HT-29 (cell line): ENCODE measurements at regions not wholly inside any gene's neighbourhood (a gene's known extent, or its start where the extent isn't known, plus 50 kb on each side); places are given as distances from the start of the nearest gene placed in this dataset.

Experiments used
- DNase-seq: peaks from one replicate; pipeline ENCODE4 v3.0.0-alpha.2; 2015; ENCODE audit warnings: low spot score

DNA sequence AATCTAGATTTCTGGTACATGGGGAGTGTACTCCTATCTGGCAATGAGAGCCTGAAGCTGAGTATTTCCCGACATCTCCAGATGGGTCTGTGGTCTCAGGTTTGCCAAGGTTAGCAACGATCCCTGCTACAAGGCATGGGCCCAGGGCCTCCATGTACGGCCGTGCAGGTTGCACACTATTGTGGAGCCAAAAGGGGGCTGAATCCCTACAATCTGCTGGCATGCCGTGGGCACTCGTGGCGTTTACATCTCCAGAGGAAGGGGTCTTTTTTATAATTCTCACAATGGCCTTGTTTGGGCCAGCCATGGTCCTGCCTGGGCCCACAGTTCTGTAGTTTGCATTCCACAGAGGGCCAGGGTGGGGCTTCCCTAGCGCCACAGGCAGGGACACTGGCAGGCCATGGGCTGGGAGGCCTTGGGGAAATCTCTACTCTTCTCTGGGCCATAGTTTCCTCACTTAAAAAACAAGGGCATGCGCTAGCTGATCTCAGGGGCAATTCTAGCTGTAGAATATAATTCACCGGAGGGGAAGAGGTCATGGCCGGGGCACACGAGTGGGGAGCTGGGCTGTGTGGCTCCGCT lies 68.9 kb upstream of the TLE3 start:
- no peak for DNase-seq

DNA sequence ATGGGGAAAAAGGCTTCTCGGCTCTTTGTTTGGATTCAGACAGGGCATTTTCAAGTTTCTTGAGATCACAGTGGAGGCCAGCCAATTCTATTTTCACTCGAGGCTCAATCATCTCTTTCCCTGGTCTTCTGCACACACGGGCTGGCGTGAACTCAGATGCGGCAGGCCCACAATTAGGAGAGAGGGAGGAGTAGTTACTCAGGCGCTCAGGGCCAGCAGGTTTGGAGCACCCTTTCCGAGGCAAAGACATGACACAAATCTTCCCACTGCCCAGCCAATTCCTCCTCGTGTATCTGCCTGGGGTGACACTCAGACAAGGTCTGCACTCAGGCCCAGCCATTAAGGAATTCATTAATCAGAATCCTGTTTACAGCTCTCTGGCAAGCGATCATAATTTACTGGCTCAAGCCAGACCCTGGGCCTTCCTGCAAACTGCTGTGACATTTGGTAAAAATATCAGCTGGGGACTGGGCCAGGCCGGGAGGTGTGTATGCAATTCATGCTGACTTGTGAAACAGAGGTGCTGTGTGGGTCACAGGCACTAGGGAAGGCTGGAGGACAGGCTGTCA lies 68.1 kb upstream of the TLE3 start:
- DNase-seq: no peak

DNA sequence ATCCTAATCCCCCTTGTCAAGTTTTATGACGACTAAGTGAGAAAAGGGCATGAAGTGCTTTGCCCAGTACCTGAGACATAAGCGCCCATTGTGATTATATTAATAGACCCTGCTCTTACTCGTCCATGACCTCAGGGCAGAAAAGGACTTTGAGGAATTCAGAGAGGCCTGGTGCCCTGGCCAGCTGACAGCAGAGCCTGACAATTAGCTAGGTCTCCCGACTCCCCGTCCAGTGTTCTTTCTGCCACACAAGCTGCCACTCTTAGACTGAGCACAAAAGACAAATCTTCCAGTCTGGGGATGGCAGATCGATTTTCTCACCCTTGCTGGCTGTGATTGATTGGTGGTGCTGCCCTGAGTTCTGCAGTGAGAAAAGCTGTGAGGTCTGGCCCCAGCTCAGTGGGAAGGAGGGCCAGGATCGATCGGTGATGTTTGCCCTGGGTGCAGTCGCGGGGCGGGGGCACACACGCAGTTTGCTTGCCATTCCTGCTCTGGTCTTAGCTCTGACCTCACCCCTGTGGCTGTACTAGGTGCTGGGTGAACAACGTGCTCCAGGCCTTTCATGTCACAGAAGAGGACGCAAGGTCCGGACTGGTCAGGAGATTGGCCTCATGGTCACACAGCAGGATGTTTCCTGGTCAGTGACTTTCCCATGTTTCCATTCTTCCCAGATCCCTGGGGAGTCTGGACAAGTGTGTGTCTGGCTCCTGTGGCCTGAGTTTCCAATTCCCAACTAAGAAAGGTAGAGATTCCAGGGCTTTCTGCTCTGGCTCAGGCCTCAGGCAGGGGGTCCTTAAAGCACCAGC lies 67.4 kb upstream of the TLE3 start:
- DNase-seq: no peak

DNA sequence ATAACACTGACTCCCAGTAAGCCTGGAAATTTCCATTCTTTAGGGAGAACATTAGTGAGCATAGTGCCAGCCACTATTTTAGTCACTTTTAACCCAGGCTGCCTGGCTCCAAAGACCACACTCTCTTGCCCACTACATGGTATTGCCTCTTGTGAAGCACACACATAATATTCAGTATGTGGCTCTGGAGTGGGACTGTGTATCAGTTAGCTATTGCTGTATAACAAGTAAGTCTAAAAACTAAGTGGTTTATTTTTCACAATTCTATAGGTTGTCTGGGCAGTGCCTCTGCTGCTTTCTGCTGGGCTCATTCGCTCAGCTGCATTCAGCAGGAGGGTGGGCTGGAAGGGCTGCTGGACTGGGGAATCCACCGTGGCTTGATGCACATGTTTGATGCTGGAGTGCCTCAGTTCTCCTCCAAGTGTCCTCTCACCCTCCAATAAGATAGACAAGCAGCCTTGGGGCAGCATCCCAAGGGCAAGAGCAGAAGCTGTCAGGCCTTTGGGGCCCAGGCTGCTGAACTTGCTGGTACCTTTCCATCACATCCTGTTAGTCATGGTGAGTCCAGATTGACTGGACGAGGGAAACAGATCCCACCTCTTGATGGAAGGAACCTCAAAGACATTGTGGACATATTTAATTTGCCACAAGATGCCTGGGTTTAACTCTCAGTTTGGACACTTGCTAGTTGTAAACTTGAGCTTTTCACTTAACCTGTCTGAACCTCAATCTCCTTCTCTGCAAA lies 66.6 kb upstream of the TLE3 start:
- DNase-seq: no peak

DNA sequence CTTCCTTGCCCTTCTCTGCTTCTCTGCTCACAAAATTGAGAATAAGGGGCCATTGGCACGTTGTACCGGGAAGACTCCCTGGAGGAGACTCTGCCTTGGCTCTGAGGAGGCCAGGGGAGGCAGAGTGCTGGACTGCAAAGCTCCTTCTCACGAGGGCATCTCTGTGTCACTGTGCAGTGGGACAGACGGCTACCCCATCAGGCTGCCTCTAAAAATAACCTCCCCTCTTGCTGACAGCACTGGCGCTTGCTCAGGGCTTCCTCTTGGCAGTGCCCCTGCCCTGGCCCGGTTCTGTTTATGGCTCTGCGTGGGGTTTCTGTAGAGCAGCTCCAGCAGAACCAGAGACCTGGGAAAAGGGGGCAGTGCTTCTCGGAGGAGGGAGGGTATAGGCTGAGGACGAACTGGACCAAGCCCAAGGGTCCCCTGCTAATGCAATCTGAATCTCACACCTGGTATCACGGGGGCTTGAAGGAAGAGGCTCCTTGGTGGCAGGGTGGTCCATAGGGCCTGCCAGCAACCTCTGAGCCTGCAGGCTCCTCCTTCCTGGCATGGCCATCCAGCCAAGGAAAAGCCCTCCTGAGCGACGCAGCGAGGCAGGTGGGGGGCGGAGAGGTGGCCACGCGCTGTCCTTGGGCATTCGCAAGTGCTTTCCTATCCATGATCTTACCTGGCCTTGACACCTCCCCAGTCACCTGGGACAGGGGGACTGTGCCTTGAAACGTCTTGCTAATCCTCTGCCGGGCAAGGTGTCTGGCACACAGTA lies 63.3 kb upstream of the TLE3 start:
- no peak for DNase-seq

DNA sequence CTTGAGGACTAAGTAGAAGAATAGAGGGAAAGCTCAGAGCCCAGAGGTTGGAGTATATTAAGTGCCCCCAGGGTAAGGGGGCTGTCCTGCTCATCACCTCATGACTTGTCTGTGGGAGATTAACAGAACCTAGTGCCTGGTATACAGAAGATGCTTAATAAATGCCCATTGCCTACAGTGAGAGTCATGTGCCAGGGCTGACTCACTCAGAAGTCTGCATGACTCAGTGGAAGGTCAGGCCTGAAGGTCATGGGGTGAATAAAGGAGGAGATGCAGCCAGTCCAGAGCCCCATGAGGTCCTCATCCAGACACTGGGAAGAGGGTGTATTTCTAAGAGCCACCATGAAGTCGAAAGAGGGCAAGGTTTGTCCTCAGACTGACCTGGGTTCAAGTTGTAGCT lies 62.5 kb upstream of the TLE3 start:
- DNase-seq: no peak

DNA sequence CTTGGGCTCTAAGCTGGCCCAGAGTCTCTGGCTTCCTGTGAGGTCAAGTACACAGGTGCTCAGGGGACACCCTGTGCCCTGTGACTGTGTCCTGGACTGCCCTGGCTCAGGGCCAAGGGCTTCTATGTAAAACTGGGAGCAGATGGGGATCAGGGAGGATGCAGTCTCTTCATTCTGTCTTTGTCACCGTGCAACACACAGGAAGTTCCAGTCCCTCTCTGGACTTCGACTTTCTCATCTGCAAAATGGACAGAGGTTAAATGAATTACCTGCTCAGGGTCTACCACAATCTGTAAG lies 61.9 kb upstream of the TLE3 start:
- no peak for DNase-seq

DNA sequence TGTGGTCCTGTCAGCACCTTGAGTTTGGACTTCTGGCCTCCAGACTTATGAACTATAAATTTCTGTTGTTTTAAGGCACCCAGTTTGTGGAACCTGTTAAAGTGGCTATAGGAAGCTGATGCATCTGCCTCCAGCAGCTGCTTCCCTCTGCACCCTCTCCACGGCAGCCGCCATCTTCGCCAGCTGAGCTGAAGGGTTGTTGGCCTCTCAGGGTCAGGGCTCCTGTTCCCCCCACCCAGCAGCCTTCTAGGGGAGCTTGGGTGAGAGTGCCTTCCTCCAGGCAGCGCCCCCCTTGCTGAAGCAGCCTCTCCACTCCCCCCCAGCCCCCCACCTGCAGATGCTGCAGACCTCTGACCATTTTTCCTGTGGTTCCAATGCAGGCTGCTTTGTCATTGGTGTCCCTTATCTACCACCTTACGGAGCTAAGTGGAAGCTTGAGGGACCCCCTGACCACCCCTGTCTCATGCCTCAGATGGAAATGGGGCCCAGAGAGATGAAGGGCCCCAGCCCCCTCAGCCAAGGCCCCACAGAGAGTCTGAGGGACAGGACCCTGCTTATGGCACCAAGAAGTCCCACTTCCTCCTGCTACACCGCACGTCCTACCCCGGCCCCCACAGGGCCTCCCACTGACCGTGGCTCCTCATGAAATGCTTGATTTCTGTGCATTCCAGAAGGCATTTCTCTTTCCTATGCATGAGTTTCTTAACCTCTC lies 61.4 kb upstream of the TLE3 start:
- DNase-seq: no peak

DNA sequence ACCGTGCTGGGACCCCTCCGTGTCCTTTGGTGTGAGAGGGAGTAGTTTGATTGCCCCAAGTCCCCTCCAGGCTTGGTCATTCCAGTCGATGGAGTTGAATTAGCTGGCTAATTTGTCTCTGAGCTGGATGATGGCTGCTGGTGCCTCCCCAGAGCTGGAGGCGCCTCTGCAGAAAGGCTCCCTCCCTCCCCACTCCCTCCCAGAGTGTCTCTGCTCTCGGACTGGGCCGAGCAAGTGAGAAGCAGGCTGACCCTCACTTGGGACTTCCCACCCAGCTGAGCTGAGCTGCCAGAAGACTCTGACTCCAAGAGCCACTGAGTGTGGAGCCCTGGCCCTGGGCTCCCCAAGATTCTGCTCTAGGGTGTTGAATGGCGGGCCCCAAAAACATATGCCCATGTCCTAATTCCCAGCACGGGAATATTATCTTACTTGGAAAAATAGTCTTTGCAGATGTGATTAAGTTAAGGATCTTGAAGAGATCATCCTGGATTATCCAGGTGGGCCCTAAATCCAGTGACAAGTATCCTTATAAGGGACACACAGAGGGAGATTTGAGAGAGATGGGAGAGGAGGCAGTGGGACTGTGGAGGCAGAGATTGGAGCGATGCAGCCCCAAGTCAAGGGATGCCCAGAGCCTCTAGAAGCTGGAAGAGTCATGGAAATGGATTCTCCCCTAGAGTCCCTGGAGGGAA lies 60.7 kb upstream of the TLE3 start:
- DNase-seq: no peak

DNA sequence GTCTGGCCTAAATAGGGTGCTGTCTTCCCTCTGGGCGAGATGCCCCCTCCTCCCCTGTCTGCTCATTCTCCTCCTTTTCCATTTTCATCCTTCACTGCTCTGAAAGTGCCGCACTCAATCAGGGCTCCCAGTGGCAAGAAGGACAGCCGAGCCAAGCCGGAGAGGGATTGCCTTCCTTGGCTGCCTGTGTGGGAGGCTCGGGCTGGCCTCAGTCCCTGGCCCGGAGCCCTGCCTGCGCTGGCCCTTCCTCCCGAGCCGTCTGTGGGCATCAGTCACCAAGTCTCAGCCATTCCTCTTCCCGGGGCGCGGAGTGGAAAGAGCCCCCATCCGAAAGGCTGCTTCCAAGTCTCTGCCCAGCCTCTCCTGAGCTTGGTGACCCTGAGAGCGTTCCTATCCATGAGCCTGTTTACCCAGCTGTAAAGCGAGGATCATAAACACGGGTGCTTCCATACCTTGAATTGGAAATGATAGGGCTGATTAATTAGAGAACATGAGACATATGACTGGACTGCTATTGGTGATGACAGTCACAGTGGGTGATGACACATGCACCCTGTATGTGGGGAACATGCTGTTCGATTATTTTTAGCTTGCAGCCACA lies 59.1 kb upstream of the TLE3 start:
- no peak for DNase-seq

DNA sequence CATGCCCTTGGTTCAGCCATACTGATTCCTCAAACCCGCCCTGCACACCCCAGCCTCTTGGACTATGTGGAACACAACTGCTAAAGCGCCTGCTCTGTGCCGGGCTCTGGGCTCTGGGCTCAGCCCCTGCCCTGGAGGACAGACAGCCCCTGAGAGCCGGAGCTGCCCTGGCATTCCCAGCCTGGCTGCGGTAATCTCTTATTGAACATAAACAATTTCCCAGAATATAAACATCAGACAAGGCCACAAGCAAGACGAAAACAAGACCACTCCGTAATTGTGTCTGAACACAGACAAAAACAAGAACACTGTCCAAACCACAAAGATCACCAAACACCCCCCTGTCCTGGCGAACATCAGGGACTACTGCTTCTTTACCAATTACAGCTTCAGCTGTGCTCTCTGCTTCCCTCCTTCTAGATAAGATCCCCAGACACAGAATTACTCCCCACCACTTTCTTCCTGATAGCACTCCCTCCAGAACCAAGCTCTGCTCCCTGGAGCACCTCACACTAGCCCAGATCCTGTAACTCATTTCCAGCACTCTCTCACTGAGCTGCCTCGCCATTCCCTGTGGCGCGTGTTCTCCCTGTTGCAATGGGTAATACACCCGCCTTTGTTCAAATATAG lies 57.1 kb upstream of the TLE3 start:
- DNase-seq: no peak

DNA sequence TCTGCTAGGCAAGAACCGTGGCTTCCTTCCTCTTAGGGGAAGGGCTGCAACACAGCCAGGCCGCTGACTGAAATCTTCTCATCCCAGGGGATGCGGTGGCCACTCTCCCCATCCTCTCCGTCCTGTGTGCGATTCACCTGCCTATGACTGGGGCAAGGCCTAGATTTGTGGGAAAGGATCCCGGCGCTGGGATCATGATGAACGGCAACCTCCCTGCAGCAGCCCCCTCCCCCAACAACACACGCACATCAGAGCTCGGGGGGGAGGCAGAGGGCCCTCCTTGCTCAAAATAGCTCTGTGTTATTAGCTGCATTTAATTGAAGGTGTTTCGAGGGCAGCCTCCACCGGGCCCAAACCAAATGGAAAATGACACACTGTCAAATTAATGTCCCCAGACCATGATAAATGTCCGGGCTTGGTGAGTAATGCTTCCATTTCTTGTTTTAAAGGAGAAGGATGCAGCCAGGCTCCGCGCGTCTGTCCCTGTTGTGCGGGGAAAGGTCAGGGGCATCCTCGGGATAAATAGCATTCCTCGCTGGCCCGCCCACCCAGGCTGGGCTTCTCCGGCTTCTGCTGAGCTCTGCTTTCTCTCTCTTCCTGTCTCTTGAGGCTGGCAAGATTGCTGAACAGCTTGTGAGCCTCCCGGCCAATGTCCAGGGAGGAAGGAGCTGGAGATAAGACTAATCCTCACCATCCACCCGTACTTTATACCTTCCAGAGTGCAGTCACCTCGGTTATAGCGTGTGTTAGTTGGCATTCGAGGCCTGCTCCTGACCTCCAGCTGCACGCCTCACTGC lies 56.4 kb upstream of the TLE3 start:
- DNase-seq: no peak

DNA sequence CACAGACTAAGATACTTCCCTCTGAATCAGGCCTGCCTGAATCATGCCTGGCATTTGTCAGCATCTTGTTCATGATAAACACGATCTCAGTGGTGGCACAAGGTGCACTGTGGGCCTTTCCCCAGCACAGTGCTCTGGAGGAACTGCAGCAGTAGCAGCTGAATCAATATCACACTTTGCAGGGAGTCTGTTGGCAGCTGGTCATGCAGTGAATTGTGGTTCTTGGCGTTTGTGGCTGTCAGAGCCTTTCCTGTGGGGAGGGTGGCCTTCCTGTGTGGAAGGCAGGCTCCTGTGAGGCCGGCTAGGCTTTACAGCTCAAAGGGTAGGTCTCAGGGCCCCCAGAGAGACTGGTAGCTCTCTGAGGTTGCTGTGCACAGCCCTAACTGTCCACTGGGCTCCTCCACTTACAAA lies 54.4 kb upstream of the TLE3 start:
- DNase-seq: no peak

DNA sequence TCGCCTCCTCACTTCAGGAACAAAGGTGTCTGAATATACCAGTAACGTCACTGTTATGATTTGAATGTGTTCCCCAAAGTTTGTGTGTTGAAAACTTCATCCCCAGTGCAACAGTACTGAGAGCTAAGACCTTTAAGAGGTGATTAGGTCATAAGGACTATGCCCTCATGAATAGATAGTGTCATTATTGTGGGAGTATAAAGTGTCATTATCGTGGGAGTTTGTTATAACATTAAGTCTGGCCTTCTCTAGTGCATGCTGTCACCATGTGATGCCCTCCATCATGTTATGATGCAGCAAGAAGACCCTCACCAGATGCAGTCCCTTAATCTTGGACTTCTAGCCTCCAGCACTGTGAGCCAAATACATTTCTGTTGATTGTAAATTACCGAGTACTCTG lies 53.7 kb upstream of the TLE3 start:
- no peak for DNase-seq

DNA sequence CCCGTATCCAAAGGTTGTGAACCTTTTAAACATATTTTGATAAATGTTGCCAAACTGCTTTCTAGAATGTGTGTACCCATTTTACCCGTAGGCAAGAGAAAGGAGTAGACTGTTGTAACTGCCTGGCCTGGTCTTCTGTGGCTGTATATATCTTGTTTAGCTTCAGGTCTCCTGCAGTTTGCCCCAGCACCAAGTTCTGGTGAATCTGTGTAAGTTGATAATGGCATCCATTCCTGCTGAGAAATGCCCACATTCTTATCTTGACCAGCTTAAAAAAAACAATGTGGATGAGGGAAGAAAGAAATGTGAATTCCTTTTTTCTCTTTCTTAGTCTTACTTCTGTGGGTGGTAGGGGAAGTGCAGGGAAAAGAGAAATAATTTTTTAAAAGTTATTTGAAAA lies 53.3 kb upstream of the TLE3 start:
- DNase-seq: no peak

DNA sequence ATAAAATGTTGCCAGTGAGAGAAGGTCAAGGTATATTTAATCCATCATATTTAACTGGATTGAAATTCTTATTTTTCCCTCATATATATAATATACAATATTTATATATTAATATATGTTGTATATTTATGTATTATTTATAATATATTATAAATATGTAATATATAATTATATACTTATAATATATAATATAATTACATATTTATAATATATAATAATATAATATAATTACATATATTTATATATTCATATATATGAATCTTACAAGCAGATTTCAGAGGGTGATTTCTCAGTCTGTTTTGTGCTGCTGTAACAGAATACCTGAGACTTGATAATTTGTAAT lies 52.7 kb upstream of the TLE3 start:
- DNase-seq: no peak

DNA sequence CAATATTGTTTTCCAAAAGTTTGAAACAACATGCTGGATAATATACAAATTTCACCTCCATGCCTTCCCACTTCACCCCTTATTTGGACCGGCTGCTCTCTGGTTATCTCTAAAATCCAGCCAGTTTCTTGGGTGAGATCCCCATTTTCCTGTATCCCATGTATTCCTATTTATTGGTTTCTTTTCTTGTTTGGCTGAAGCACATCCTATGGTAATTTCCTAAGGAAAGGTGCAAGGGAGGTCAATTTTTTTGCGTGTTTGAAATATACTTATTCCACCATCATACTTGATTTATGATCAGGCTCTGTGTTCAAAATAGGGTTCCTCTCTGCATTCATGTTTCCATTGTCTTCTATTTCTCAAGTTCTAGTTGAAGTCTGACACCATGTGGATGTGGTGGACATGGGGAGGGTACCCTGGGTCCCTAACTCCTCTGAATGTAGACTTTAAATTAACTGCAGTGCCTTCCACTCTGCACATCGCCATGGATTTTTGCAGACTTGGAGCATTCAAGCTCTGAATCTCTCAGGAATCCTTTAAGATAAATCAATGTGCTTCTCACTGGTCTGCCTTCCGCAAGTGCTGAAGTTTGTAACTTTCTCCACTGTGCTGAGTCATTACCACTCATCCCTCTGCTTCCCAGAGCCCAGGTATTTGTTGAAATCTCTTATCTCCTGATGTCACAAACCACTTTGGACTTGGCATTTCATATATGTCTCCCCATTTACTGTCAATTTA lies 52.1 kb upstream of the TLE3 start:
- DNase-seq: no peak

DNA sequence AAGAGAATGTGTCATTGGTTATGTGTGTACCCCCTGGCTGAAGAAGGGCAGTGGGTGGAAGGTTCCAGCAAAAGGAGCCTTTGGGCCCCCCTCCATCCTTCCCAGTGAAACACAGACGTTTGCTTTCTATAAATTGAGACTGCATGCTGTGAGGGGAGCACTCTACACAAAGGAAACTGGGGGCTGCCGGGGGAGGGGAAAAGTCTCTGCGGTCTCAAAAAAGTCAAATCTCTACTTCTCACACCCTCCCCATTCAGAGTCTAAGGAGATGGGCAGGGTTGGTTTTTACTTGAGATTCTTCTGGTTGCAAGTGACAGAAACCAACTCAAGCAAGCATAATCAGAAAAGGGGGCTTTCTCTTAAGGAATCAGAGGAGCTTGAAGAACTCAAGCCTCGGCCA lies 50.1 kb upstream of the TLE3 start:
- no peak for DNase-seq
